ENCODE measurements at regions not wholly inside any gene's neighbourhood (a gene's known extent, or its start where the extent isn't known, plus 50 kb on each side); places are given as distances from the start of the nearest gene placed in this dataset.
"Not testable (repeated sequence)": the region's sequence is repeated elsewhere in the genome, so short reads cannot be mapped to it uniquely, and the experiment has no call there.

GRCh38 chr4:20046931-20047677 is 204.6 kb upstream of the SLIT2 start:
- no peak for DNase-seq

GRCh38 chr4:20046179-20046578 is 205.5 kb upstream of the SLIT2 start:
- DNase-seq, result no peak

GRCh38 chr4:20044966-20045365 is 206.7 kb upstream of the SLIT2 start:
- no peak for DNase-seq

GRCh38 chr4:20044502-20044911 is 207.2 kb upstream of the SLIT2 start:
- DNase-seq, result no peak

GRCh38 chr4:20043991-20044390 is 207.7 kb upstream of the SLIT2 start:
- no peak for DNase-seq

- DNase-seq, result no peak
Observed at GRCh38 chr4:20042769-20043168, 208.9 kb upstream of the SLIT2 start.

- no peak for DNase-seq
Observed at GRCh38 chr4:20041839-20042407, 209.8 kb upstream of the SLIT2 start.

GRCh38 chr4:20037745-20038144 is 214.0 kb upstream of the SLIT2 start:
- DNase-seq, result no peak

GRCh38 chr4:20030108-20030507 is 221.6 kb upstream of the SLIT2 start:
- DNase-seq, result no peak

GRCh38 chr4:20028645-20029044 is 223.1 kb upstream of the SLIT2 start:
- DNase-seq, result no peak

- no peak for DNase-seq
Observed at GRCh38 chr4:20026456-20026855, 225.2 kb upstream of the SLIT2 start.

GRCh38 chr4:20022471-20022870 is 229.2 kb upstream of the SLIT2 start:
- DNase-seq, result no peak

- DNase-seq, result no peak
Observed at GRCh38 chr4:20020056-20020455, 231.6 kb upstream of the SLIT2 start.

GRCh38 chr4:20019310-20020015 is 232.2 kb upstream of the SLIT2 start:
- DNase-seq, result no peak

- no peak for DNase-seq
Observed at GRCh38 chr4:20017777-20018115, 234.0 kb upstream of the SLIT2 start.

- DNase-seq, result no peak
Observed at GRCh38 chr4:20017070-20017776, 234.5 kb upstream of the SLIT2 start.

GRCh38 chr4:20015636-20016224 is 236.0 kb upstream of the SLIT2 start:
- no peak for DNase-seq

GRCh38 chr4:20003836-20004558 is 247.7 kb upstream of the SLIT2 start:
- DNase-seq, result not testable (repeated sequence)

GRCh38 chr4:19999775-20000414 is 251.8 kb upstream of the SLIT2 start:
- DNase-seq, result no peak

GRCh38 chr4:19999276-19999675 is 252.4 kb upstream of the SLIT2 start:
- DNase-seq, result no peak

- DNase-seq, result no peak
Observed at GRCh38 chr4:19993242-19993641, 258.5 kb upstream of the SLIT2 start.

- DNase-seq, result no peak
Observed at GRCh38 chr4:19992471-19993093, 259.1 kb upstream of the SLIT2 start.
